ENCODE measurements at regions not wholly inside any gene's neighbourhood (a gene's known extent, or its start where the extent isn't known, plus 50 kb on each side); places are given as distances from the start of the nearest gene placed in this dataset.

GRCh38 chr7:130913639-130914553, 179.9 kb upstream of the KLF14 start:
- H3K4me3 ChIP-seq (ENCODE audit: low read length): peak overlapping the region; percentile 34

GRCh38 chr7:130914554-130915294, 180.7 kb upstream of the KLF14 start:
- no peak for TF ChIP-seq CTCF (conservative IDR thresholded peaks at IDR 0.05; ENCODE audit: low read depth, low read length)
- no peak overlapping the region for H3K4me3 ChIP-seq (ENCODE audit: low read length)
- DNase-seq (ENCODE audit: low read depth): no peak

More at GRCh38 chr7:130913639-130914553, 179.9 kb upstream of the KLF14 start:
- DNase-seq (ENCODE audit: low read depth): no peak
- no peak for TF ChIP-seq CTCF (conservative IDR thresholded peaks at IDR 0.05; ENCODE audit: low read depth, low read length)

- no peak overlapping the region for H3K4me3 ChIP-seq (ENCODE audit: low read length)
- DNase-seq (ENCODE audit: low read depth): no peak
- no peak for TF ChIP-seq CTCF (conservative IDR thresholded peaks at IDR 0.05; ENCODE audit: low read depth, low read length)
Measured at GRCh38 chr7:130917669-130918128, 183.7 kb upstream of the KLF14 start.

- no peak for TF ChIP-seq CTCF (conservative IDR thresholded peaks at IDR 0.05; ENCODE audit: low read depth, low read length)
- no peak for DNase-seq (ENCODE audit: low read depth)
- no peak overlapping the region for H3K4me3 ChIP-seq (ENCODE audit: low read length)
Measured at GRCh38 chr7:130918129-130919052, 184.4 kb upstream of the KLF14 start.

GRCh38 chr7:130919316-130920103, 185.5 kb upstream of the KLF14 start:
- no peak for DNase-seq (ENCODE audit: low read depth)
- no peak for TF ChIP-seq CTCF (conservative IDR thresholded peaks at IDR 0.05; ENCODE audit: low read depth, low read length)
- H3K4me3 ChIP-seq (ENCODE audit: low read length): no peak overlapping the region

- DNase-seq (ENCODE audit: low read depth): no peak
- no peak for TF ChIP-seq CTCF (conservative IDR thresholded peaks at IDR 0.05; ENCODE audit: low read depth, low read length)
- no peak overlapping the region for H3K4me3 ChIP-seq (ENCODE audit: low read length)
Measured at GRCh38 chr7:130920122-130920521, 186.1 kb upstream of the KLF14 start.
